ENCODE measurements at regions not wholly inside any gene's neighbourhood (a gene's known extent, or its start where the extent isn't known, plus 50 kb on each side); places are given as distances from the start of the nearest gene placed in this dataset.

DNA sequence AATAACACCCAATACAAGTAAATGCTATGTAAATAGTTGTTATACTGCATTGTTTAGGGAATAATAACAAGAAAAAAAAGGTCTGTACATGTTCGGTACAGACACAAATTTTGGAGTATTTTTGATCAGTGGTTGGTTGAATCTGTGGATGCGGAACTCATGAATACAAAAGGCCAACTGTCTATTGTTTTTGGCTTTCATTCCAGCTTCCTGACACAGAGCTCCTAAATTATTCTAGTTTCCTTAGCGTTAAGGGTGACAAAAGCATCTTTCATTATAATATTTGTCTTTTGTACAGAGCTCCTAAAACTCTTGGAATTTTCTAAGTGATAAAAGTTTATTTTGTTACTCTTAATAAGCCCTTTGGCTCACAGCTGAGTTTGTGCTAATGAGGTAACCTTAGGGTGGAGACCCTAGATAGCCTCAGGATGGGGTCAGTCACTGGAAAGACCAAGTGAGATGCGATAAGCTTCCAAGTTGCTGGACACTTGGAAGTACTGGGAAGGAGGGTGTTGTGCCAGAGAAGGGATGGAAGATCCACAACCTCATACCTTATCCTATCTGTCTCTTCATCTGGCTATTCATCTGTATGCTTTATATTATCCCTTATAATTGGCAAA is 57.4 kb upstream of the PRRC2C start:
- no CpG with 5 or more reads among the region's 4 CpGs for WGBS (ENCODE audit: extremely low coverage, insufficient read length, low lambda C conversion rate)
- Histone ChIP-seq H2BK12ac (ENCODE audit: insufficient read length, low read depth, low read length) (no peak overlapping the region), H4K91ac (ENCODE audit: insufficient read length, low read depth, low read length) (no peak overlapping the region), H4K20me1 (ENCODE audit: control insufficient read depth, insufficient read depth, insufficient read length) (no peaks in the 10 kb centered on the region), H2BK5ac (ENCODE audit: insufficient read length, low read length) (no peak overlapping the region), H2AK5ac (ENCODE audit: insufficient read length, low read length) (no peak overlapping the region), H3K9ac (ENCODE audit: extremely low read depth, insufficient read length, low read length) (no peak overlapping the region), H3K79me2 (ENCODE audit: insufficient read depth, low read length) (no peaks in the 10 kb centered on the region), H3K4me1 (ENCODE audit: insufficient read depth, low read length) (peaks cover 8% of the 10 kb centered on the region; the same call in 1 of the 2 replicates), H3K4me2 (ENCODE audit: insufficient read depth, insufficient read length, low read length) (no peak overlapping the region), H3K14ac (ENCODE audit: insufficient read depth, low read length) (no peak overlapping the region), H3T11ph (ENCODE audit: low read length) (no peak overlapping the region), H3K18ac (ENCODE audit: insufficient read length, low read depth, low read length) (no peak overlapping the region), H2AFZ (ENCODE audit: low read length) (no peak overlapping the region), H2BK20ac (ENCODE audit: low read depth, low read length, poor library complexity, severe bottlenecking) (no peak overlapping the region), H3K4ac (ENCODE audit: low read depth, low read length) (no peak overlapping the region), H2BK120ac (ENCODE audit: low read depth, low read length, poor library complexity, severe bottlenecking) (no peak overlapping the region), H3K56ac (ENCODE audit: insufficient read length, low read depth, low read length) (no peak overlapping the region), H3K27ac (ENCODE audit: insufficient read length, low read depth, low read length) (no peak overlapping the region), H3K27me3 (ENCODE audit: insufficient read depth, low read length) (no peaks in the 10 kb centered on the region), H3K23me2 (ENCODE audit: insufficient read length, low read depth, low read length, poor library complexity, severe bottlenecking) (no peaks in the 10 kb centered on the region), H4K8ac (replicated peaks; ENCODE audit: insufficient read length, low read depth, low read length) (no peak overlapping the region), H2BK15ac (ENCODE audit: low read depth, low read length) (no peak overlapping the region), H3K23ac (ENCODE audit: insufficient read length, low read depth, low read length) (no peak overlapping the region), H3K79me1 (ENCODE audit: insufficient read depth, low read depth, low read length, poor library complexity, severe bottlenecking) (no peaks in the 10 kb centered on the region), H4K5ac (ENCODE audit: insufficient read length, low read depth, low read length) (no peak overlapping the region), H3K9me3 (ENCODE audit: control insufficient read depth, low read depth, low read length) (peaks cover 8% of the 10 kb centered on the region)
- peaks cover 42 to 47% of the 10 kb centered on the region in 2 experiments for H3K4me1 Mint-ChIP-seq
- H3K27me3 Mint-ChIP-seq (ENCODE audit: low read depth), result peaks cover 6% of the 10 kb centered on the region; the same call in 1 of the 2 replicates
- H3K36me3 Mint-ChIP-seq (ENCODE audit: insufficient read depth in 1 of 3, low read depth in 3 of 3), result peaks cover 23 to 42% (median 26%) of the 10 kb centered on the region in 3 experiments
- H3K27ac Mint-ChIP-seq, result no peak overlapping the region
- H3K4me3 Mint-ChIP-seq, result no peak overlapping the region
- TF ChIP-seq, protein P1, sequence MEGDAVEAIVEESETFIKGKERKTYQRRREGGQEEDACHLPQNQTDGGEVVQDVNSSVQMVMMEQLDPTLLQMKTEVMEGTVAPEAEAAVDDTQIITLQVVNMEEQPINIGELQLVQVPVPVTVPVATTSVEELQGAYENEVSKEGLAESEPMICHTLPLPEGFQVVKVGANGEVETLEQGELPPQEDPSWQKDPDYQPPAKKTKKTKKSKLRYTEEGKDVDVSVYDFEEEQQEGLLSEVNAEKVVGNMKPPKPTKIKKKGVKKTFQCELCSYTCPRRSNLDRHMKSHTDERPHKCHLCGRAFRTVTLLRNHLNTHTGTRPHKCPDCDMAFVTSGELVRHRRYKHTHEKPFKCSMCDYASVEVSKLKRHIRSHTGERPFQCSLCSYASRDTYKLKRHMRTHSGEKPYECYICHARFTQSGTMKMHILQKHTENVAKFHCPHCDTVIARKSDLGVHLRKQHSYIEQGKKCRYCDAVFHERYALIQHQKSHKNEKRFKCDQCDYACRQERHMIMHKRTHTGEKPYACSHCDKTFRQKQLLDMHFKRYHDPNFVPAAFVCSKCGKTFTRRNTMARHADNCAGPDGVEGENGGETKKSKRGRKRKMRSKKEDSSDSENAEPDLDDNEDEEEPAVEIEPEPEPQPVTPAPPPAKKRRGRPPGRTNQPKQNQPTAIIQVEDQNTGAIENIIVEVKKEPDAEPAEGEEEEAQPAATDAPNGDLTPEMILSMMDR (conservative IDR thresholded peaks at IDR 0.05), result no peak
- DNase-seq, result no peak
- H3K9me3 Mint-ChIP-seq, result peaks cover 40 to 43% of the 10 kb centered on the region in 2 experiments
